ENCODE measurements at regions not wholly inside any gene's neighbourhood (a gene's known extent, or its start where the extent isn't known, plus 50 kb on each side); places are given as distances from the start of the nearest gene placed in this dataset.

GRCh38 chr1:244180256-244180655, 129.2 kb downstream of the ZBTB18 start:
- Histone ChIP-seq H3K9me3 (ENCODE audit: low read depth, low read length) (no peaks in the 10 kb centered on the region), H3K4me3 (ENCODE audit: insufficient read depth, low read length) (no peak overlapping the region), H3K4me1 (ENCODE audit: insufficient read depth, low read length) (no peaks in the 10 kb centered on the region), H3K79me2 (ENCODE audit: insufficient read depth, low read length) (no peaks in the 10 kb centered on the region), H3K27me3 (ENCODE audit: insufficient read depth, low read length) (peaks cover 5% of the 10 kb centered on the region), H3K27ac (ENCODE audit: low read depth, low read length) (no peak overlapping the region), H4K20me1 (ENCODE audit: insufficient read depth, low read length) (no peaks in the 10 kb centered on the region), H3K4me2 (ENCODE audit: insufficient read depth, low read length) (no peak overlapping the region), H3K36me3 (ENCODE audit: insufficient read depth, low read length) (no peaks in the 10 kb centered on the region), H2AFZ (ENCODE audit: low read length) (no peak overlapping the region)
- no peak for DNase-seq (ENCODE audit: insufficient read length, low spot score, missing footprints)
- no peak for TF ChIP-seq CTCF (IDR thresholded peaks at IDR 0.05; ENCODE audit: extremely low read depth, low read depth, low read length)

GRCh38 chr1:244181867-244182266, 130.8 kb downstream of the ZBTB18 start:
- H3K27me3 ChIP-seq (ENCODE audit: insufficient read depth, low read length) = peaks cover 1% of the 10 kb centered on the region
- H3K4me3 ChIP-seq (ENCODE audit: insufficient read depth, low read length) = no peak overlapping the region
- no peaks in the 10 kb centered on the region for H3K79me2 ChIP-seq (ENCODE audit: insufficient read depth, low read length)
- no peaks in the 10 kb centered on the region for H3K4me1 ChIP-seq (ENCODE audit: insufficient read depth, low read length)
- H3K9me3 ChIP-seq (ENCODE audit: low read depth, low read length) = no peaks in the 10 kb centered on the region
- no peak overlapping the region for H3K27ac ChIP-seq (ENCODE audit: low read depth, low read length)
- no peak overlapping the region for H2AFZ ChIP-seq (ENCODE audit: low read length)
- DNase-seq (ENCODE audit: insufficient read length, low spot score, missing footprints) = no peak
- no peaks in the 10 kb centered on the region for H4K20me1 ChIP-seq (ENCODE audit: insufficient read depth, low read length)
- TF ChIP-seq CTCF (IDR thresholded peaks at IDR 0.05; ENCODE audit: extremely low read depth, low read depth, low read length) = no peak
- no peak overlapping the region for H3K4me2 ChIP-seq (ENCODE audit: insufficient read depth, low read length)
- H3K36me3 ChIP-seq (ENCODE audit: insufficient read depth, low read length) = no peaks in the 10 kb centered on the region

- no peaks in the 10 kb centered on the region for H3K9me3 ChIP-seq (ENCODE audit: low read depth, low read length)
- no peaks in the 10 kb centered on the region for H3K36me3 ChIP-seq (ENCODE audit: insufficient read depth, low read length)
- no peaks in the 10 kb centered on the region for H3K79me2 ChIP-seq (ENCODE audit: insufficient read depth, low read length)
- H3K27ac ChIP-seq (ENCODE audit: low read depth, low read length) = no peak overlapping the region
- no peaks in the 10 kb centered on the region for H3K27me3 ChIP-seq (ENCODE audit: insufficient read depth, low read length)
- H3K4me1 ChIP-seq (ENCODE audit: insufficient read depth, low read length) = no peaks in the 10 kb centered on the region
- H3K4me2 ChIP-seq (ENCODE audit: insufficient read depth, low read length) = no peak overlapping the region
- DNase-seq (ENCODE audit: insufficient read length, low spot score, missing footprints) = no peak
- TF ChIP-seq CTCF (IDR thresholded peaks at IDR 0.05; ENCODE audit: extremely low read depth, low read depth, low read length) = no peak
- H3K4me3 ChIP-seq (ENCODE audit: insufficient read depth, low read length) = no peak overlapping the region
- no peaks in the 10 kb centered on the region for H4K20me1 ChIP-seq (ENCODE audit: insufficient read depth, low read length)
- no peak overlapping the region for H2AFZ ChIP-seq (ENCODE audit: low read length)
These were observed 132.0 kb downstream of the ZBTB18 start for GRCh38 chr1:244183037-244183436.

GRCh38 chr1:244186372-244186771, 135.3 kb downstream of the ZBTB18 start:
- TF ChIP-seq CTCF (IDR thresholded peaks at IDR 0.05; ENCODE audit: extremely low read depth, low read depth, low read length) = no peak
- Histone ChIP-seq H3K36me3 (ENCODE audit: insufficient read depth, low read length) (no peaks in the 10 kb centered on the region), H3K9me3 (ENCODE audit: low read depth, low read length) (no peaks in the 10 kb centered on the region), H3K27ac (ENCODE audit: low read depth, low read length) (no peak overlapping the region), H3K4me3 (ENCODE audit: insufficient read depth, low read length) (no peak overlapping the region), H2AFZ (ENCODE audit: low read length) (no peak overlapping the region), H3K4me1 (ENCODE audit: insufficient read depth, low read length) (no peaks in the 10 kb centered on the region), H3K79me2 (ENCODE audit: insufficient read depth, low read length) (no peaks in the 10 kb centered on the region), H3K27me3 (ENCODE audit: insufficient read depth, low read length) (peaks cover 5% of the 10 kb centered on the region), H3K4me2 (ENCODE audit: insufficient read depth, low read length) (no peak overlapping the region), H4K20me1 (ENCODE audit: insufficient read depth, low read length) (no peaks in the 10 kb centered on the region)
- no peak for DNase-seq (ENCODE audit: insufficient read length, low spot score, missing footprints)

Data from osteoblast (primary cell).